Breast epithelium (tissue), 3 donors: ENCODE measurements at regions not wholly inside any gene's neighbourhood (a gene's known extent, or its start where the extent isn't known, plus 50 kb on each side); places are given as distances from the start of the nearest gene placed in this dataset.

Source experiments
- POLR2AphosphoS5 ChIP-seq, 3 donors: sonication (generic); formaldehyde crosslinking; IDR thresholded peaks; one replicate each; pipeline ENCODE4 v1.6.1; 2017; ENCODE audit warnings: antibody characterized with exemption in 3 of 3
- TF ChIP-seq, protein P1 (sequence below), 3 donors: fragments of 450-650 bp; IDR thresholded peaks; one replicate each; pipeline ENCODE4 v1.5.1; 2016 to 2017; ENCODE audit warnings: antibody characterized with exemption in 3 of 3, mild to moderate bottlenecking in 3 of 3, moderate library complexity in 3 of 3

GRCh38 chr10:3857318-3857717 lies 72.3 kb upstream of the KLF6 start:
- no peak for TF ChIP-seq POLR2AphosphoS5 (IDR thresholded peaks at IDR 0.05)
- TF ChIP-seq, protein P1, sequence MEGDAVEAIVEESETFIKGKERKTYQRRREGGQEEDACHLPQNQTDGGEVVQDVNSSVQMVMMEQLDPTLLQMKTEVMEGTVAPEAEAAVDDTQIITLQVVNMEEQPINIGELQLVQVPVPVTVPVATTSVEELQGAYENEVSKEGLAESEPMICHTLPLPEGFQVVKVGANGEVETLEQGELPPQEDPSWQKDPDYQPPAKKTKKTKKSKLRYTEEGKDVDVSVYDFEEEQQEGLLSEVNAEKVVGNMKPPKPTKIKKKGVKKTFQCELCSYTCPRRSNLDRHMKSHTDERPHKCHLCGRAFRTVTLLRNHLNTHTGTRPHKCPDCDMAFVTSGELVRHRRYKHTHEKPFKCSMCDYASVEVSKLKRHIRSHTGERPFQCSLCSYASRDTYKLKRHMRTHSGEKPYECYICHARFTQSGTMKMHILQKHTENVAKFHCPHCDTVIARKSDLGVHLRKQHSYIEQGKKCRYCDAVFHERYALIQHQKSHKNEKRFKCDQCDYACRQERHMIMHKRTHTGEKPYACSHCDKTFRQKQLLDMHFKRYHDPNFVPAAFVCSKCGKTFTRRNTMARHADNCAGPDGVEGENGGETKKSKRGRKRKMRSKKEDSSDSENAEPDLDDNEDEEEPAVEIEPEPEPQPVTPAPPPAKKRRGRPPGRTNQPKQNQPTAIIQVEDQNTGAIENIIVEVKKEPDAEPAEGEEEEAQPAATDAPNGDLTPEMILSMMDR (IDR thresholded peaks at IDR 0.05) = no peak
